ENCODE measurements at regions not wholly inside any gene's neighbourhood (a gene's known extent, or its start where the extent isn't known, plus 50 kb on each side); places are given as distances from the start of the nearest gene placed in this dataset.

DNA sequence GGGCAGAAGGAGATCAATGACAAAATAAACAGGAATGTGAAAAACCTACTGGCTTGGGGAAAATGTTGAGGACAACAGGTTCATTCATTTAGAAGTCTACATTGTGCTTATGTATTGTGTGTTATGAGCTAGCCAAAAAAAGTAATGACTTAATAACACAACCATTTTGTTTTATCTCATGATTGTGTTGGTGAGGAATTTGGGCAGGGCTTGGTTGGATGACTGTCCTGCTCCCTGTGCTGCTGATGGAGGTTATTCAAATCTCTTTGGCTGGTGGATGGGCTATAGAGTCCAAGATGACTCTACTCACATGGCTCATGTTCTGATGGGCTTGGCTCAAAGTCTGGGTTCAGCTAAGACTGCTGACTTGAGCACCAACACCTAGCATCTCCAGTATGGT, 116.3 kb downstream of the HS3ST1 start:
- DNase-seq (ENCODE audit: low spot score): no peak
- TF ChIP-seq, protein P1, sequence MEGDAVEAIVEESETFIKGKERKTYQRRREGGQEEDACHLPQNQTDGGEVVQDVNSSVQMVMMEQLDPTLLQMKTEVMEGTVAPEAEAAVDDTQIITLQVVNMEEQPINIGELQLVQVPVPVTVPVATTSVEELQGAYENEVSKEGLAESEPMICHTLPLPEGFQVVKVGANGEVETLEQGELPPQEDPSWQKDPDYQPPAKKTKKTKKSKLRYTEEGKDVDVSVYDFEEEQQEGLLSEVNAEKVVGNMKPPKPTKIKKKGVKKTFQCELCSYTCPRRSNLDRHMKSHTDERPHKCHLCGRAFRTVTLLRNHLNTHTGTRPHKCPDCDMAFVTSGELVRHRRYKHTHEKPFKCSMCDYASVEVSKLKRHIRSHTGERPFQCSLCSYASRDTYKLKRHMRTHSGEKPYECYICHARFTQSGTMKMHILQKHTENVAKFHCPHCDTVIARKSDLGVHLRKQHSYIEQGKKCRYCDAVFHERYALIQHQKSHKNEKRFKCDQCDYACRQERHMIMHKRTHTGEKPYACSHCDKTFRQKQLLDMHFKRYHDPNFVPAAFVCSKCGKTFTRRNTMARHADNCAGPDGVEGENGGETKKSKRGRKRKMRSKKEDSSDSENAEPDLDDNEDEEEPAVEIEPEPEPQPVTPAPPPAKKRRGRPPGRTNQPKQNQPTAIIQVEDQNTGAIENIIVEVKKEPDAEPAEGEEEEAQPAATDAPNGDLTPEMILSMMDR (IDR thresholded peaks at IDR 0.05; ENCODE audit: poor library complexity, severe bottlenecking): no peak

DNA sequence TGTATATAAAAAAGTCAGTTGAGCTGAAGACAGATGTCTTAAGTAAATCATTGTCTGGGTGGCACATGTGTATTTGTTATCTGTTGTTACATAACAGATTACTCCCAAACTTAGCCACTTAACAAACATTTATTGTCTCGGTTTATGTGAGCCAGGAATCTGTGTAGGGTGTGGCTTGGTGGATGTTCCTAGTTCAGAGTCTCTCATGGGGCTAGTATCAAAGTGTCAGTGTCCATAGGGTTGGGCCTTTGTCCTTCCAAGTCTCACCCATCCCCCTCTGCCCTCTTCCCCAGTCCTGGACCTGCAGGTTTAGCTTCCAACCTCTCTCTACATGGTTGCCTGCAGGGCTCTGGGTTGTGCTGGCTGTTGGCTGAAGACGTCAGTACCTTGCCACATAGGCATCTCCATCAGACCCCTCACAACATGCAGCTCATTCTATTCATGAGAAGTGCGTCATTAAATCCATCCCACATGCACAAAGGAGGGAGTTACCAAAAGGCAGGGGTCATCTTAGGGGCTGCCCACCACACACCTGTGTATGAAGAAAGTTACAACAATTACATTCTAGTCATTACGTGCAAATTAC, 127.5 kb downstream of the HS3ST1 start:
- H3K27ac ChIP-seq (ENCODE audit: poor library complexity, severe bottlenecking): no peak overlapping the region
- H3K27me3 ChIP-seq (ENCODE audit: insufficient read depth, poor library complexity, severe bottlenecking): no peaks in the 10 kb centered on the region
- H3K36me3 ChIP-seq (ENCODE audit: low read depth): no peaks in the 10 kb centered on the region
- ATAC-seq (ENCODE audit: low read depth) (no peak), DNase-seq (ENCODE audit: low spot score) (no peak)
- TF ChIP-seq, protein P1 (IDR thresholded peaks at IDR 0.05; ENCODE audit: poor library complexity, severe bottlenecking): no peak
- peaks cover 13% of the 10 kb centered on the region for H3K4me1 ChIP-seq (ENCODE audit: insufficient read depth, poor library complexity, severe bottlenecking)
- H3K4me3 ChIP-seq (ENCODE audit: severe bottlenecking): no peak overlapping the region
- no peaks in the 10 kb centered on the region for H3K9me3 ChIP-seq (ENCODE audit: severe bottlenecking)

More for the DNA sequence above, 116.3 kb downstream of the HS3ST1 start:
- no peaks in the 10 kb centered on the region for H3K9me3 ChIP-seq (ENCODE audit: severe bottlenecking)
- no peaks in the 10 kb centered on the region for H3K36me3 ChIP-seq (ENCODE audit: low read depth)
- H3K4me1 ChIP-seq (ENCODE audit: insufficient read depth, poor library complexity, severe bottlenecking): no peaks in the 10 kb centered on the region
- peak; percentile 63; the same call in 2 of the 3 replicates for ATAC-seq (ENCODE audit: low read depth)
- no peak overlapping the region for H3K4me3 ChIP-seq (ENCODE audit: severe bottlenecking)
- H3K27ac ChIP-seq (ENCODE audit: poor library complexity, severe bottlenecking): no peak overlapping the region
- no peaks in the 10 kb centered on the region for H3K27me3 ChIP-seq (ENCODE audit: insufficient read depth, poor library complexity, severe bottlenecking)

DNA sequence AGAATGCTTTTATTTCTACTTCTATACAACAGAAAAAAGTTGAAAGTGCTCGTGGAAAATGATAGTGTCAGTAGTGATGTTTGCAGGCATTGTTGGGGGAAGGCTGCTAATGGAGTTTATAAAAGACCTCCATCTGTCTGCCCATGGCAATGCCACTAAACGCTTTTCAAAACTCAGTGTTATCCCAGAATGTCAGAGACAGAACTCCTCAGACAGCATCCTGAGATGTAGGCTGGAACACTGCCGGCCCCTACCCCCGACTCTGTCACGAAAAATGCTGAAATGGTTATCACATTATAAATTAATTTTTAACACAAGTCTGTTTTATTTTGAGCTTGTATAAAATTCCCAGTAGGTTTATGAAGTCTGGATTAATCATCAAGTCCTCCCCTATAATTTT, 128.9 kb downstream of the HS3ST1 start:
- no peak overlapping the region for H3K27ac ChIP-seq (ENCODE audit: poor library complexity, severe bottlenecking)
- DNase-seq (ENCODE audit: low spot score) (no peak), ATAC-seq (ENCODE audit: low read depth) (no peak)
- H3K27me3 ChIP-seq (ENCODE audit: insufficient read depth, poor library complexity, severe bottlenecking): no peaks in the 10 kb centered on the region
- H3K9me3 ChIP-seq (ENCODE audit: severe bottlenecking): no peaks in the 10 kb centered on the region
- TF ChIP-seq, protein P1 (IDR thresholded peaks at IDR 0.05; ENCODE audit: poor library complexity, severe bottlenecking): no peak
- H3K4me3 ChIP-seq (ENCODE audit: severe bottlenecking): no peak overlapping the region
- no peaks in the 10 kb centered on the region for H3K36me3 ChIP-seq (ENCODE audit: low read depth)
- H3K4me1 ChIP-seq (ENCODE audit: insufficient read depth, poor library complexity, severe bottlenecking): peaks cover 13% of the 10 kb centered on the region

DNA sequence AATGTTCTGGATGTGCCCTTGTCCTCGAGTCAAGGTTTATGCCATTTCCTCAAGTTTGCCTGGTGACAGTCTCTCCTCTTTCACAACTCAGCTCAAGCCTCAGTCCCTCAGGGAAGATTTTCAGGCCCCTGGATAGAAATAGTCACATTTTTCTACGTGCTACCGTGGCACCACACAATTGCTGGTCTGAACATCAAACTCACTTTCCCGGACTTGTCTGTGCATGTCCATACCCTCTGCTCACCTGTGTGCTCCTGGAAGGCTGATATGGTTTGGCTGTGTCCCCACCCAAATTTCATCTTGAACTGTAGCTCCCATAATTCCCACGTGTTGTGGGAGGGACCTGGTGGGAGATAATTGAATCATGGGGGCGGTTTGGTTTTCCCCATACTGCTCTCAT, 129.7 kb downstream of the HS3ST1 start:
- TF ChIP-seq, protein P1 (IDR thresholded peaks at IDR 0.05; ENCODE audit: poor library complexity, severe bottlenecking): no peak
- ATAC-seq (ENCODE audit: low read depth): no peak
- no peak overlapping the region for H3K4me3 ChIP-seq (ENCODE audit: severe bottlenecking)
- no peaks in the 10 kb centered on the region for H3K27me3 ChIP-seq (ENCODE audit: insufficient read depth, poor library complexity, severe bottlenecking)
- H3K27ac ChIP-seq (ENCODE audit: poor library complexity, severe bottlenecking): no peak overlapping the region
- peaks cover 13% of the 10 kb centered on the region for H3K4me1 ChIP-seq (ENCODE audit: insufficient read depth, poor library complexity, severe bottlenecking)
- no peak for DNase-seq (ENCODE audit: low spot score)
- no peaks in the 10 kb centered on the region for H3K36me3 ChIP-seq (ENCODE audit: low read depth)
- no peaks in the 10 kb centered on the region for H3K9me3 ChIP-seq (ENCODE audit: severe bottlenecking)

DNA sequence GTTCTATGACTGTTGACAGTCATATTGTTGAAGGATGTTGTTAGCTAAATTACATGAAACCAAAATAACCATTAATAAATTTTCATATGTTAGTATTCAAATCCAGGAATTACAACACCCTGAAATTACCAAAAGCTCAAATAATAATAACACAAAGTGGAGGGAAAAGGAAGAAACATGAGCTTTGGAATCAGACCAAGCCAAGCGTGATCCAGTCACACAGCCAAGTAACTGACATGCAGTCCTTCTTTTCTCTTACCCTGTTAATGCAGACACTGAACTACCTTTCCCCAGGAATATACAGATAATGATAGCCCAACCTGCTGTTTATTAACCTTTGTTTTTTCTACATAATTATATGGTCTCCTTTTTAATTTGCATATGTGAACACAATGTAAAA, 130.2 kb downstream of the HS3ST1 start:
- TF ChIP-seq, protein P1 (IDR thresholded peaks at IDR 0.05; ENCODE audit: poor library complexity, severe bottlenecking): no peak
- Histone ChIP-seq H3K36me3 (ENCODE audit: low read depth) (no peaks in the 10 kb centered on the region), H3K9me3 (ENCODE audit: severe bottlenecking) (no peaks in the 10 kb centered on the region), H3K4me1 (ENCODE audit: insufficient read depth, poor library complexity, severe bottlenecking) (peaks cover 13% of the 10 kb centered on the region), H3K4me3 (ENCODE audit: severe bottlenecking) (no peak overlapping the region), H3K27me3 (ENCODE audit: insufficient read depth, poor library complexity, severe bottlenecking) (no peaks in the 10 kb centered on the region), H3K27ac (ENCODE audit: poor library complexity, severe bottlenecking) (no peak overlapping the region)
- DNase-seq (ENCODE audit: low spot score) (no peak), ATAC-seq (ENCODE audit: low read depth) (no peak)

Measured in RWPE2 (cell line).